Neural crest cell (in vitro differentiated cells): ENCODE measurements at regions not wholly inside any gene's neighbourhood (a gene's known extent, or its start where the extent isn't known, plus 50 kb on each side); places are given as distances from the start of the nearest gene placed in this dataset.
A peak's percentile ranks its signal among the peaks of the same experiment; 100 is the strongest.

Experiments
- DNase-seq: peaks from one replicate; pipeline ENCODE4 v3.0.0; 2021; ENCODE audit warnings: low read depth, mixed read lengths, low spot score
- H3K27ac Mint-ChIP-seq: one replicate; pipeline ENCODE4 v1.8.0; 2021; ENCODE audit warnings: mild to moderate bottlenecking, mixed read lengths; ENCODE audit not compliant: unreplicated experiment
- H3K27me3 Mint-ChIP-seq: 2 replicates; pipeline ENCODE4 v1.8.0; 2021; ENCODE audit warnings: low read depth, mild to moderate bottlenecking, mixed read lengths
- H3K36me3 Mint-ChIP-seq: 2 replicates; pipeline ENCODE4 v1.8.0; 2021; ENCODE audit warnings: low read depth, mild to moderate bottlenecking, mixed read lengths
- H3K4me1 Mint-ChIP-seq: 2 replicates; pipeline ENCODE4 v1.8.0; 2021; ENCODE audit warnings: mixed read lengths
- H3K4me3 Mint-ChIP-seq: one replicate; pipeline ENCODE4 v1.8.0; 2021; ENCODE audit warnings: mild to moderate bottlenecking, mixed read lengths
- H3K9me3 Mint-ChIP-seq: 2 replicates; pipeline ENCODE4 v1.8.0; 2021; ENCODE audit warnings: mixed read lengths
- TF ChIP-seq, protein P1 (sequence below): fragments of 200-600 bp; sonication (generic); conservative IDR thresholded peaks from 2 replicates; pipeline ENCODE4 v1.5.0; 2021; ENCODE audit warnings: antibody characterized with exemption, mild to moderate bottlenecking

DNA sequence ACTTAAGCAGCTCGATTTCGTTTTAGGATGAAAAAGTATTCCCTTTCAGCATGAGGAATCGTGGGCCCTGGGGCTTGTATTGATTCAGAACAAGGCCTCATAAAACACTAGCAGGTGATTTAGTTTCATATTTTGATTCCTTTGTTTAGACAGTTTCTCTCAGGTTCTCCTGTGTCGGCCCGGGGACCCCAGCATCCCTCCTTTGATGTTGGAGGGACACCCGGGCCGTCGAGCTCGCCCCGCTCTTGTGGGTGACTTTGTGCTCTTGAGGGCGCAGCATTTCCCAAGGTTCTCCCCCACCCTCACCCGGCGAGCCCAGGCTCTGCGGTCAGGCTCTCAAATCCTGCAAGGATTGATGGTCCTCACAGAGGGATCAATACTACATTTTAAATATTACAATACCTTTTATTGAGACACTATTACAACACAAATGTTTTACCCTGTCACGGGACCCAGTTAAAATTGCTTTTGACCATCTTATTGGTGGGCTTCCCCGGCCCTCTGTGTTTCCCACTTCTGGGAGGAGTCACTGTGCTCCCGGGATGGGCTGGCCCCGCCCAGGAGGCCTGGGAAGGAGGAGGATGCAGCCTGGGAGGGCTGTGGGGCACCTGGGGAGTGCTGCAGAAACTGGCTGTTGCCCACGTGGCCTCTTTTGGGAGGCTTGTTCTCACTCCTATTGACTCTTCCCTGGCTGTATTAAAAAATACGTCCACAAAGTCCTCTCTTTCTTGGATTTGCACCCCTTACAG lies 222.6 kb downstream of the INSIG2 start:
- DNase-seq: no peak
- H3K9me3 Mint-ChIP-seq: no peaks in the 10 kb centered on the region
- H3K4me3 Mint-ChIP-seq: peak overlapping the region; percentile 86
- H3K27ac Mint-ChIP-seq: peak overlapping the region; percentile 75
- H3K36me3 Mint-ChIP-seq: no peaks in the 10 kb centered on the region
- TF ChIP-seq, protein P1, sequence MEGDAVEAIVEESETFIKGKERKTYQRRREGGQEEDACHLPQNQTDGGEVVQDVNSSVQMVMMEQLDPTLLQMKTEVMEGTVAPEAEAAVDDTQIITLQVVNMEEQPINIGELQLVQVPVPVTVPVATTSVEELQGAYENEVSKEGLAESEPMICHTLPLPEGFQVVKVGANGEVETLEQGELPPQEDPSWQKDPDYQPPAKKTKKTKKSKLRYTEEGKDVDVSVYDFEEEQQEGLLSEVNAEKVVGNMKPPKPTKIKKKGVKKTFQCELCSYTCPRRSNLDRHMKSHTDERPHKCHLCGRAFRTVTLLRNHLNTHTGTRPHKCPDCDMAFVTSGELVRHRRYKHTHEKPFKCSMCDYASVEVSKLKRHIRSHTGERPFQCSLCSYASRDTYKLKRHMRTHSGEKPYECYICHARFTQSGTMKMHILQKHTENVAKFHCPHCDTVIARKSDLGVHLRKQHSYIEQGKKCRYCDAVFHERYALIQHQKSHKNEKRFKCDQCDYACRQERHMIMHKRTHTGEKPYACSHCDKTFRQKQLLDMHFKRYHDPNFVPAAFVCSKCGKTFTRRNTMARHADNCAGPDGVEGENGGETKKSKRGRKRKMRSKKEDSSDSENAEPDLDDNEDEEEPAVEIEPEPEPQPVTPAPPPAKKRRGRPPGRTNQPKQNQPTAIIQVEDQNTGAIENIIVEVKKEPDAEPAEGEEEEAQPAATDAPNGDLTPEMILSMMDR: no peak
- H3K4me1 Mint-ChIP-seq: peaks cover 5% of the 10 kb centered on the region
- peaks cover 8% of the 10 kb centered on the region for H3K27me3 Mint-ChIP-seq

DNA sequence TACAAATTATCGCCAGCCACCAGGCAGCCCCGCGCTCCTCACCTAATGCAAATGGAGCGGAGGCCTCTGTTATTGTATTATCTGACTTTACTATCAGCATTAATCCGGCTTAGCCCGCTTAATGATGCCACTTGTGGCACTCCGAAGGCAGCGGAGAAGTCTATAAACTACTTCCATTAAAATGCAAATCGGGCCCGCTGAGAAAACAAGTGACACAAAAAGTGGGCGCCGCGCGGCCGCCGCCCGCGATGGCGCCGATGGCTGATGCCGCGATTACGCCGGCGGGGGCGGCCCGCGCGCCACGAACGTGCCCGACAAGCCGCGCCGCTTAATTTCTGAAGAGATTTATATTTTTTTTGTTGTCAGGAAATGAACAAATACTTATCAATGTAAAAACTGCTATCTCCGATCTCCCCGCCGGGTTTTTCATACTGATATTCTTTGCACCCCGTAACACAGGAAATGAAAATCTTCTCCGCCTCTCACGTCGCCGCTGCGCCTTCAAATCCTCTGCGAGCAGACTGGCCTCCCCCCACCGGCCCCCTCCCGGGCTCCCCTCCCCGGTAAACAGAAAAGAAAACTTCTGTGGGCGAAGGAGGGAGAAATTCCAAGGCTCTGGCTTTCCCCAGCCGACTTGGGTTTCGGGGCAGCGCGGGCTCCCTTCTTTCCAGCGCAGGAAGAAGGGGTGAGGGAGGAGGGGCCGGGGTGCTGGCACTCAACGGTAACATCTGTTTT lies 221.8 kb downstream of the INSIG2 start:
- peak; percentile 33 for DNase-seq
- H3K36me3 Mint-ChIP-seq: no peaks in the 10 kb centered on the region
- H3K4me1 Mint-ChIP-seq: peaks cover 5% of the 10 kb centered on the region
- TF ChIP-seq, protein P1: no peak
- peaks cover 8% of the 10 kb centered on the region for H3K27me3 Mint-ChIP-seq
- peak overlapping the region; percentile 95 for H3K27ac Mint-ChIP-seq
- no peaks in the 10 kb centered on the region for H3K9me3 Mint-ChIP-seq
- H3K4me3 Mint-ChIP-seq: peak overlapping the region; percentile 86

DNA sequence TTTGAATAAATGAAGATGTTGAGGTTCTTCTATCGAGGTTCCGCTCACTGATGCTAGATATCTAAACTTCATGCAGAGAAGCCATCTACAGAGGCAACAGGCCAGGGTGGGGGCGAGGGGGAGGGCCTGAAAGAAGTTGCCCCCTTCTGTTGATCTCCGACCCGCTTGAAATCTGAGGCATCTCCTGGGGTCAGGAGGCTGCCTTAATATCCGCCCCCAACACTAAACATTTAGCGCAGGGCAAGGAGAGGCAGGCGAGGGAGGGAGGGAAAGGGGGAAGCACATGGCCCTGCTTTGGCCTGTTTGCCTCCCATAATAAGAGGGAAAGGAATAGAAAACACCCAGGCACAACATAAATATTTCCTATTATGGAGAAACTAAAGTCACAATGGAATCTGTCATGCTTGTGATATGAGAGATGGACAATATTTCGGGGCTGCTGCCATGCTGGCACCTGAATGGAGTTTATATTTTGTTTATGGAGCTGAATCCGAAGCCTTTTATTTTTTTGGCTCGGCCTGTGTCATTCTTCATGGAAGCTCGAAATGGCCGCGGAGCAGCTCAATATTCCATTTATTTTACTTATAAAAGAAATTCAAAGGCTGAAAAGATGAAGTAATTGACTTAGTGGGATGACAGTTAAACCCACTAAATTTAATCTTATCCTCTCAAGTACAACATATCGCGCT lies 221.1 kb downstream of the INSIG2 start:
- TF ChIP-seq, protein P1: no peak
- H3K9me3 Mint-ChIP-seq: no peaks in the 10 kb centered on the region

DNA sequence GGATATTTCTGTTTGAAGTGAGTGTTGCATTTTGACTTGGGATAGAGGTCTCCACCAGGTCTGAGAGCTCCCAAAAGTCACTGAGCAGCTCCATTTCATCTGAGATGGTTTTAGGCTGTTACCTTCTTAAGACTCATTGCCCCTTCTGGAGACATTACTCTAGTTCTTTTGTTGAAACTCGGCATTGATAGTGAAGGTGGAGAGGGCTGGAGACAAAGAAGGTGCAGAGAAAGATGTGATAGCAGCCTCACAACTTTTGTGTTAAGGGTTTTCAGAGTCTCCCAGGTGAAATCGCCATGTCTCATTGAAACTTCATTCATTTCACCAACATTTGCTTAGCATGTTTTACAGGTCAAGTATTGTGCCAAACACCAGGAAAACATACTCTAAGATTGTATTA lies 219.6 kb downstream of the INSIG2 start:
- Mint-ChIP-seq H3K27ac (no peak overlapping the region), H3K4me1 (peaks cover 5% of the 10 kb centered on the region), H3K27me3 (peaks cover 5% of the 10 kb centered on the region)

More for the DNA sequence above, 221.1 kb downstream of the INSIG2 start:
- H3K27me3 Mint-ChIP-seq: peaks cover 8% of the 10 kb centered on the region
- H3K36me3 Mint-ChIP-seq: no peaks in the 10 kb centered on the region
- peak overlapping the region; percentile 86 for H3K4me3 Mint-ChIP-seq
- peak overlapping the region; percentile 95 for H3K27ac Mint-ChIP-seq
- no peak for DNase-seq
- H3K4me1 Mint-ChIP-seq: peaks cover 5% of the 10 kb centered on the region

DNA sequence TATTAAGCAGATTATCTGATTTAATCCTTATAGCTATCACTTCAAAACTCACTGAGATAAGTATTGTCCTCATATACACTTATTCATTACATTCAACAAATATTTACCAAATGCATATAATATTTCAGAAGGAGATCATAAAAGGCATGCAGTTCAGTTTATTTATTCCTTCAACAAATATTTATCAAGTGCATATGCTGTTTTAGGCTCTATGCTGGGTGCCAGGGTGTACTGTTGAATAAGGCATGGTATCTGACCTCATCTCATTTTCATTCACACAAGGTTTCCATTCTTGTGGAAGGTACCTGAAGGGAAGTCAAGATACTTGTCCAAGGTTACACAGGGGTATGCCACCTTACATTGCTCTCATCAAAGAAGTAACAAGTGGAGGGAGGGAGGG lies 213.0 kb downstream of the INSIG2 start:
- DNase-seq: no peak
- TF ChIP-seq, protein P1: no peak
- H3K4me1 Mint-ChIP-seq: no peaks in the 10 kb centered on the region
- peaks cover 3% of the 10 kb centered on the region for H3K36me3 Mint-ChIP-seq
- H3K9me3 Mint-ChIP-seq: peaks cover 6% of the 10 kb centered on the region
- H3K4me3 Mint-ChIP-seq: no peak overlapping the region
- no peak overlapping the region for H3K27ac Mint-ChIP-seq
- peaks cover 3% of the 10 kb centered on the region for H3K27me3 Mint-ChIP-seq

More for the DNA sequence above, 219.6 kb downstream of the INSIG2 start:
- no peaks in the 10 kb centered on the region for H3K36me3 Mint-ChIP-seq
- H3K4me3 Mint-ChIP-seq: no peak overlapping the region
- no peaks in the 10 kb centered on the region for H3K9me3 Mint-ChIP-seq
- TF ChIP-seq, protein P1: no peak
- no peak for DNase-seq
